GM18868 (cell line): ENCODE measurements at regions not wholly inside any gene's neighbourhood (a gene's known extent, or its start where the extent isn't known, plus 50 kb on each side); places are given as distances from the start of the nearest gene placed in this dataset.
"Not testable (repeated sequence)": the region's sequence is repeated elsewhere in the genome, so short reads cannot be mapped to it uniquely, and the experiment has no call there.

Source experiments
- ATAC-seq: cut with Tn5 transposase; IDR thresholded peaks from one replicate; pipeline ENCODE4 v1.9.1; 2021; ENCODE audit warnings: mild to moderate bottlenecking, moderate library complexity; ENCODE audit not compliant: unreplicated experiment

GRCh38 chr5:12920527-12920926 is 1016.3 kb upstream of the CTNND2 start:
- ATAC-seq: no peak

- no peak for ATAC-seq
These were observed 1006.9 kb upstream of the CTNND2 start for GRCh38 chr5:12911156-12911555.

DNA sequence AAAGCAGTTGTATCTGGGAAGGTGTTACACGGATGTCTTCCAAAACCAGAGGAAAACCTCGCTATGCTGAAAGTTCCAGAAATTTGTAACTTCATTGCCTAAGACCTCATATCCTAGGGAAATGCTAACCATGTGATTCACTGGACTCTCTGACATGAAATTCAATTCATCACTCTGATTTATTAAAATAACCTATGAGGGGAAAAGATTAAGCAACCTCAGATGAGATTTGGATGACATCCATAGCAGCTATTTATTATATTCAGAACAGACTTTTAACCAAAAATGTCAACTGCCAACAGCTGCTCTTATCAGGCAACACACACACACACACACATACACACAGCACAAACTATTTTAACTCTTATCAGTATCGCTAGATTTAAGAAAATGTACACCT is 1006.4 kb upstream of the CTNND2 start:
- no peak for ATAC-seq

GRCh38 chr5:12902611-12903010 is 998.4 kb upstream of the CTNND2 start:
- no peak for ATAC-seq

GRCh38 chr5:12901696-12902095 is 997.5 kb upstream of the CTNND2 start:
- ATAC-seq: no peak

GRCh38 chr5:12896086-12896485 is 991.8 kb upstream of the CTNND2 start:
- no peak for ATAC-seq

GRCh38 chr5:12885018-12885417 is 980.8 kb upstream of the CTNND2 start:
- ATAC-seq: no peak

- no peak for ATAC-seq
These were observed 979.1 kb upstream of the CTNND2 start for GRCh38 chr5:12883395-12883794.

DNA sequence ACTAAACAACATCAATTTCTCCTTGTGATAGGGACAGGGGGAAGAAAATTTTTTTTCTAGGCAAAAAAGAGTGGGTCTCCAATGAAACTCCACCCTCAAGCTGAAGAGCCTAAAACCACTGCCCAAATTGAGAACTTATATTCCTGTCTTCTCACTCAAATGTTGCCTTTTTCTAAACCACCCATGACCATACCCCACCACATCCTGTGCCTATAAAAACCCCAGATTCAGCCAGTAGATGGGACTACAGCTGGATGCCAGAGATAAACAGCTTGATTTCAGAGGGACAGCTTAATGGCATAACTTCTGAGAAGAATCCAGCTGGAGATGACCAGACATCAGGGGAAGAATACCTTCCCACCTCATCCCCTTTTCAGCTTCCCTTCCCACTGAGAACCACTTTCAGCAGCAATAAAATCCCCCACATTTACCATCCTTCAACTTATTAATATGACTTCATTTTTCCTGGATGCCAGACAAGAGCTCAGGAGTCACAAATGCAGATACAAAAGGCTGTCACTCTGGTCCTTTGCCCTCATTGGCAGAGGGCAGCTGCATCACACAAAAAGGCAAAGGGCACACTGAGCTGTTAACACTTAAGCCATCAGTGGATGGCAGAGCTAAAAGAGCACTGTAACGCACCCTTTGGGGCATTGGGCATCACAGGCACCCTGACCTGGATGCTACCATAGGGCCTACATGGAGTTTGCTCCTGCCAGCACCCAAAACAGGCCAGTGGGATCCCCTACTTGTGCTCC is 972.5 kb upstream of the CTNND2 start:
- ATAC-seq: no peak

- ATAC-seq: no peak
These were observed 966.8 kb upstream of the CTNND2 start for GRCh38 chr5:12870872-12871539.

DNA sequence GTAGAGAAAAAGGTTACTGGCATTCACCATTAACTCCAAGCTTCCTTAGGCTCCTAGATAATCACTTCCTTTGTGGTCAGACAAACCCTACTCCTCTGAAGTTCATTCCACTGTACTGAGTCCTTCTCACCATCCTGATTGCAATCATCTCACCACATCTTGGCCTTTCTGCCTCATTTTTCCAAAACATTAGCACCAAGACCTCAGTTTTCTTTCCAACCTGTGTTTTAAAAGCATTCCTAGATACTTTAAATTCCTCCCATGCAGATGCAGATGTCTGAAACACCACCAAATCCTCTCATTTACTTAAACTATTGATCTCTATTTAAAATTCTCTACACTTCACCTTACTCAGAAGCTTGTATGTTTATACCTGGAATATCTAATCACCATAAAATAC is 961.3 kb upstream of the CTNND2 start:
- no peak for ATAC-seq

- ATAC-seq: no peak
These were observed 957.8 kb upstream of the CTNND2 start for GRCh38 chr5:12861886-12862654.

GRCh38 chr5:12856105-12856504 is 951.9 kb upstream of the CTNND2 start:
- not testable (repeated sequence) for ATAC-seq

GRCh38 chr5:12854386-12854785 is 950.1 kb upstream of the CTNND2 start:
- ATAC-seq: no peak

DNA sequence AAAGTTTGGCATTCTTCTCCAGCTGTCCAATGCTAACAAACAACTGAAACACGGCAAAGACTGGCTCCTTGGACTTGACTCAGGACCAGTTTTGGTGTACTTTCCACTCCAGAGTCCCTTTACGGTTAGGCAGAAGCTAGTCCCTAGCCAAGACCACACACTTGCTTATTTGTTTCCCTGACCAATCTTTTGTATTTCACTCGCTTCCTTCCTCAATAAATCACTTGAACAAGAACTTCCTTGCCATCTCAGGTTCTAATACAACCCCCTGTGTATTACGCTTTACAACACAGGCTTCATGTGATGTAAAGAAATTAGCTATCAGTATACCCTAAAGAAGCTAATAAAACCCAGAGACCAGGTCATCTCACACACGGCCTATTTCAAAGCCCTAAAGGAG is 947.5 kb upstream of the CTNND2 start:
- ATAC-seq: no peak

DNA sequence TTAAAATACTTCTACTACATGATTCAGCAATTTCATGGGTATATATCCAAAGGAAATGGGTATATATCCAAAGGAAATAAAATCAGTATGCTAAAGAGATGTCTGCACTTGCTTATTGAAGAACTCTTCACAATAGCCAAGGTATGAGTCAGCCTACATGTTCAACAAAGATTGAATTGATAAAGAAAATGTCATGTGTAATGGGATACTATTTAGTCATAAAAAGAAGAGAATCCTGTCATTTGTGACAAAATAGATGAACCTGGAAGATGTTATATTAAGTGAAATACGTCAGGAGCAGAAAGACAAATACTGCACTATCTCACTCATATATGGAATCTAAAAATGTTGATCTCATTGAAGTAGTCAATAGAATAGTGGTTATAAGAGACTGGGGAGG is 944.5 kb upstream of the CTNND2 start:
- ATAC-seq: no peak

- ATAC-seq: no peak
These were observed 941.4 kb upstream of the CTNND2 start for GRCh38 chr5:12845549-12846159.

DNA sequence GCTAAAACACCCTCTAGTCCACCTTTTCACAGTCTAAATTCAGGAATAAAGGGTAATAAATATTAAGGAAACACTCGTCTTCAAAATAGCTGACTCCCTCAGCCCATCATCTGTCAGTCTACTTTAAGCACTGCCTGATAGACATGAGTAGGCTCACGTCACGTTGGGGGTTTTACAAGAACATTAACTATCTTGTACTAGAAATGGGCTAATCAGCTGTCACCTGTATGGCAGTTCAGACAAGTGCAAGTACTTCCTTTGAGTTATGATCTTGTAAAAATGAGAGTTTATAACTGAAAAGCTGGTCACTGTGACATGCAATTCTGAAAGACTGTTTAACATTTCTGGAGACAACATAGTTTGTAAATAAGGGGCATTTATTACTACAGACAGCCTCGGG is 936.7 kb upstream of the CTNND2 start:
- ATAC-seq: no peak

- no peak for ATAC-seq
These were observed 933.3 kb upstream of the CTNND2 start for GRCh38 chr5:12837592-12837991.

DNA sequence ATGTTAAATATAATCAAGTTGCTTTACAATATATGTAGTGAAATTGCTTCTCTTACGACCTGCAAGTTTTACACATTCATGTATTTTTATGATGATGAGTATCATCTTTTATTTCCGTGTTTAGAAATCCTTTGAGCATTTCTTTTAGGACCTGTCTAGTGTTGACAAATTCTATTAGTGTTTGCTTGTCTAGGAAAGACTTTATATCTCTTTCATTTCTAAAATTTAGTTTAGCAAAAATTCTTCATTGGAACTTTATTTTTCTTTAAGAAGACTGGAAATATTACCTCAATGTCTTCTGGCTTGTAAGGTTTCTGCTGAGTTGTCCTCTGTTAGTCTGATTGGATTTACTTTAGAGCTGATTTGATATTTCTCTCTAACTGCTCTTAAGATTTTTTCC is 920.9 kb upstream of the CTNND2 start:
- no peak for ATAC-seq

DNA sequence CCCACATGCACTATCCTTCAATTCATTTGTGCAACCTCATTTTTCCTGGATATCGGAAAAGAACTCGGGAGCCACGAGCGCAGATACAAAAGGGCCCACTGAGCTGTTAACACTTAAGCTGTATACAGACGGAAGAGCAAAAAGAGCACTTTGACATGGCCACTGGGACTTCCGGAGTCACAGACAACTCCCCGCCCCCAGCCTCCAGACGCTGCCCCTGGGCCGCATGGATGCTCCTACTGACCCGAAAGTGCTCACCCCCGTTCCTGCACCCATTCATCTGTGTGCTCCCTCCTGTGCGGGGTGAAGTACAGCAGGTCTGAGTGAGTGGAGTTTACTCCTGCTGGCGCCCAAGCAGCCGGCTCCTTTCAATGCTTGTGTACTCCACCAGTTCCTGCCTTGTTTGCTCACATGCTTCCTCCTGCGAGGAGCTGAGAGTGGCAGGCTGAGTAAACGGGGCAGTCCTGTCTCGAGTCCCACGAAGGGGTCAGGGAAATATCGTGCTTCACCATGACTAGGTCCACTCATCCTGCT is 901.0 kb upstream of the CTNND2 start:
- ATAC-seq: no peak
